ENCODE measurements at regions not wholly inside any gene's neighbourhood (a gene's known extent, or its start where the extent isn't known, plus 50 kb on each side); places are given as distances from the start of the nearest gene placed in this dataset.
"Not testable (repeated sequence)": the region's sequence is repeated elsewhere in the genome, so short reads cannot be mapped to it uniquely, and the experiment has no call there.

DNA sequence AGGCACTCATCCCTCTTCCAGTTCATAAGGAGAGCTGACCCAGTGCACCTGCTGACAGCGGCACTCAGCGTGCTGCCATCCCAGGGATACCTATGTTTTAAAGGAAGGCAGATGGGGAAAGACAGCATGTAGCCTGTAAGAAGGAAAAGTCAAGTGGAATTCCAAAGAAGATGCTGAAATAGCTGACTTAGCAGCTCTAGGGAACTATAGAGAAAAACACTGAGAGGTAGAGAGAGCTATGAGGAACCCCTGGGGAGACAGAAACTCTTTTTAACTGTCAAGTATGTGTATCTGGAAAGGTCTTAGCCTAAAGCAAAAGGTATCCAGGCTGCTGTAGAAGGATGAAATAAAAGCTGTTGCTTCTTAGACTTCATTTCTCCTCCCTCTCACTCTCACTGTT is 113.4 kb upstream of the BCL6 start:
- H3K27ac ChIP-seq: no peak overlapping the region
- H3K27me3 ChIP-seq (replicated peaks; ENCODE audit: insufficient read depth): no peaks in the 10 kb centered on the region
- no peaks in the 10 kb centered on the region for H3K4me1 ChIP-seq (ENCODE audit: control insufficient read depth in 1 of 2, low read depth in 2 of 2)
- ATAC-seq (ENCODE audit: insufficient number of reproducible peaks, low FRiP score, low read depth): no peak
- no peak for DNase-seq (ENCODE audit: low spot score)
- TF ChIP-seq, protein P1, sequence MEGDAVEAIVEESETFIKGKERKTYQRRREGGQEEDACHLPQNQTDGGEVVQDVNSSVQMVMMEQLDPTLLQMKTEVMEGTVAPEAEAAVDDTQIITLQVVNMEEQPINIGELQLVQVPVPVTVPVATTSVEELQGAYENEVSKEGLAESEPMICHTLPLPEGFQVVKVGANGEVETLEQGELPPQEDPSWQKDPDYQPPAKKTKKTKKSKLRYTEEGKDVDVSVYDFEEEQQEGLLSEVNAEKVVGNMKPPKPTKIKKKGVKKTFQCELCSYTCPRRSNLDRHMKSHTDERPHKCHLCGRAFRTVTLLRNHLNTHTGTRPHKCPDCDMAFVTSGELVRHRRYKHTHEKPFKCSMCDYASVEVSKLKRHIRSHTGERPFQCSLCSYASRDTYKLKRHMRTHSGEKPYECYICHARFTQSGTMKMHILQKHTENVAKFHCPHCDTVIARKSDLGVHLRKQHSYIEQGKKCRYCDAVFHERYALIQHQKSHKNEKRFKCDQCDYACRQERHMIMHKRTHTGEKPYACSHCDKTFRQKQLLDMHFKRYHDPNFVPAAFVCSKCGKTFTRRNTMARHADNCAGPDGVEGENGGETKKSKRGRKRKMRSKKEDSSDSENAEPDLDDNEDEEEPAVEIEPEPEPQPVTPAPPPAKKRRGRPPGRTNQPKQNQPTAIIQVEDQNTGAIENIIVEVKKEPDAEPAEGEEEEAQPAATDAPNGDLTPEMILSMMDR (IDR thresholded peaks at IDR 0.05): no peak
- no peaks in the 10 kb centered on the region for H3K36me3 ChIP-seq
- H3K4me3 ChIP-seq: no peak overlapping the region
- peaks cover 6% of the 10 kb centered on the region for H3K9me3 ChIP-seq

DNA sequence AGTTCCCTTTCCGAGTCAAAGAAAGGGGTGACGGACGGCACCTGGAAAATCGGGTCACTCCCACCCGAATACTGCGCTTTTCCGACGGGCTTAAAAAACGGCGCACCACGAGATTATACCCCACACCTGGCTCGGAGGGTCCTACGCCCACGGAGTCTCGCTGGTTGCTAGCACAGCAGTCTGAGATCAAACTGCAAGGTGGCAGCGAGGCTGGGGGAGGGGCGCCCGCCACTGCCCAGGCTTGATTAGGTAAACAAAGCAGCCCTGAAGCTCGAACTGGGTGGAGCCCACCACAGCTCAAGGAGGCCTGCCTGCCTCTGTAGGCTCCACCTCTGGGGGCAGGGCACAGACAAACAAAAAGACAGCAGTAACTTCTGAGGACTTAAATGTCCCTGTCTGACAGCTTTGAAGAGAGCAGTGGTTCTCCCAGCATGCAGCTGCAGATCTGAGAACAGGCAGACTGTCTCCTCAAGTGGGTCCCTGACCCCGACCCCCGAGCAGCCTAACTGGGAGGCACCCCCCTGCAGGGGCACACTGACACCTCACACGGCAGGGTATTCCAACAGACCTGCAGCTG is 117.5 kb upstream of the BCL6 start:
- not testable (repeated sequence) for H3K27me3 ChIP-seq (replicated peaks; ENCODE audit: insufficient read depth); H3K4me1 ChIP-seq (ENCODE audit: control insufficient read depth in 1 of 2, low read depth in 2 of 2); H3K4me3 ChIP-seq; DNase-seq (ENCODE audit: low spot score); ATAC-seq (ENCODE audit: insufficient number of reproducible peaks, low FRiP score, low read depth); H3K36me3 ChIP-seq; H3K9me3 ChIP-seq; H3K27ac ChIP-seq

DNA sequence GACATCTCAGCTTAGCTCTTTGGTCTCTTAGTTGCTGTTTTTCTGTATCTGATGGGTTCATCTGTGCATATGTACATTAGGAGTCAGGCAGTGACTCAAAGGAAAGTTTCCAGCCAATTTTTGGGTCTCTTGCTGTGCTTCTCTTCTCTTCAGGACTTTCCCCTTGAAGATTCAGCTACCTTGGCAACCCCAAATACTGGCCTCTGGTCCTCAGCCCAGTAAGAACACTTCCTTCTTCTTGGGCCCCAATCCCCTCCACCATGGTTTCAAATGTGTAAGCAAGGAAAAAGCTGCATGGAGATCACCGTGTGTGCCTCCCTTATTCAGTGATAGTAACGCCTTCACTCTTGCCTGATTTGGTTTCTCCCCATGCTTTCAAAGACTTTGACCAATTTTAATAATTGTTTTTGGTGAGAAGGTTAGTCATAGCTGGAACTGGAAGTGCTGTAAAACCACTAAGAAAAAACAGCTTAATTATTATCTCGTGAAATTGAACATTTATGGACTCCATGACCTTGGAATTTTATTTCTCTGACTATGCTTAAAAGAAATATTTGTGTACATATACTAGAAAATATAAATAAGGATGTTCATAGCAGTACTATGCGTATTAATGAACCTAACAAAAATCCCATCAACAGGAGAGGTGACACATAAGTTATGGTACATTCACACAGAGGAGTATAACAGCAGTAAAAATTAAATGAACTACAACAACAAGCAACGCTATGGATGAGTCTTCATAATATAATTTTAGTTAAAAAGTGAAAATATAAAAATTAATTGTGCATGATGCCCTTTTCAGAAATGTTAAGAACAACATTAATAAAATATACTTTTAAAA is 125.3 kb upstream of the BCL6 start:
- no peak for DNase-seq (ENCODE audit: low spot score)
- H3K27me3 ChIP-seq (replicated peaks; ENCODE audit: insufficient read depth): no peaks in the 10 kb centered on the region
- H3K4me3 ChIP-seq: no peak overlapping the region
- TF ChIP-seq, protein P1 (IDR thresholded peaks at IDR 0.05): no peak
- ATAC-seq (ENCODE audit: insufficient number of reproducible peaks, low FRiP score, low read depth): no peak
- H3K27ac ChIP-seq: no peak overlapping the region
- no peaks in the 10 kb centered on the region for H3K4me1 ChIP-seq (ENCODE audit: control insufficient read depth in 1 of 2, low read depth in 2 of 2)
- H3K9me3 ChIP-seq: no peaks in the 10 kb centered on the region
- no peaks in the 10 kb centered on the region for H3K36me3 ChIP-seq

DNA sequence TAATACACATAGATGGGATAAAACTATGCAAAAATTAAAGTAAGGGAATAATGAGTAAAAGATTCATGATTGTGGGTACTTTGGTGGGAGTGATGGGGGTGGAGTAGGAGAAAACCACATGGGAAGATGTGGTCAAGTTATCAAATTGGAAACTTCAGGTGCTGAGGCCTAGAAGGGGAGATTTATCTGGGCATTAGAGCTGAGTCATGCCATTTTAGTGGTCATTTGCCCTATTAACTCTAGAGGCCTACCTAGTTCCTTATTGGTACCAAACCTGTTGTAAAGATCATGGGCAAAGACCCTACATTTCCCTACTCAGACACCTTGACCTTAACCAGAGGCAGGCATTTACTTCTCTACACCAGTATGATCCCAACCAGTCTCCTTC is 125.9 kb upstream of the BCL6 start:
- Histone ChIP-seq H3K27ac (no peak overlapping the region), H3K4me3 (no peak overlapping the region), H3K9me3 (no peaks in the 10 kb centered on the region), H3K27me3 (replicated peaks; ENCODE audit: insufficient read depth) (no peaks in the 10 kb centered on the region), H3K36me3 (no peaks in the 10 kb centered on the region), H3K4me1 (ENCODE audit: control insufficient read depth in 1 of 2, low read depth in 2 of 2) (no peaks in the 10 kb centered on the region)
- TF ChIP-seq, protein P1 (IDR thresholded peaks at IDR 0.05): no peak
- ATAC-seq (ENCODE audit: insufficient number of reproducible peaks, low FRiP score, low read depth) (no peak), DNase-seq (ENCODE audit: low spot score) (no peak)

DNA sequence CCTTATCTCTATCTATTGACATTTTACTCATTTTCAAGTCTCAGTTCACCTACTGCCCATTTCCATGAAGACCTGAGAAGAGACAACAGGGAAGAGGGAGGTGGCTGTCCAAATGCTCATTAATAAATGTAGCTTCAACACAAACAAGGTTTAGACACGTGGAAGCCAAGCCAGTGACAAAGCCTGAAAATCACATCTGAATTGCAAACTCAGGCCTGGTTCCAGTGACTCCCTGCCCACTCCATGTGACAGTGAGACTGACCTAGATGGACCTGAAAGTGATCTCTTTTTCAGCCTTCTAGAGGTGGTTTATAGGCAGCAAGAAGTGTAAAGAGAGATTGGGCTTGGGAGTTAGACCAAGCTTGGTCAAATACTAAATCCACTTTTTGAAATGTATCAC is 126.6 kb upstream of the BCL6 start:
- no peaks in the 10 kb centered on the region for H3K36me3 ChIP-seq
- no peaks in the 10 kb centered on the region for H3K9me3 ChIP-seq
- DNase-seq (ENCODE audit: low spot score): no peak
- no peak overlapping the region for H3K27ac ChIP-seq
- ATAC-seq (ENCODE audit: insufficient number of reproducible peaks, low FRiP score, low read depth): no peak
- H3K27me3 ChIP-seq (replicated peaks; ENCODE audit: insufficient read depth): no peaks in the 10 kb centered on the region
- no peak overlapping the region for H3K4me3 ChIP-seq
- no peaks in the 10 kb centered on the region for H3K4me1 ChIP-seq (ENCODE audit: control insufficient read depth in 1 of 2, low read depth in 2 of 2)
- TF ChIP-seq, protein P1 (IDR thresholded peaks at IDR 0.05): no peak
